Breast epithelium (tissue), 4 donors: ENCODE measurements at regions not wholly inside any gene's neighbourhood (a gene's known extent, or its start where the extent isn't known, plus 50 kb on each side); places are given as distances from the start of the nearest gene placed in this dataset.

Source experiments
- DNase-seq, 2 donors: peaks; one replicate each; pipeline ENCODE4 v3.0.0-alpha.2; 2019; ENCODE audit warnings: low spot score in 2 of 2
- H3K27ac ChIP-seq, 2 donors: fragments of 200-600 bp; sonication (generic) in 1 of 2; one replicate each; pipeline ENCODE4 v1.5.1; 2016 to 2019; ENCODE audit warnings: mild to moderate bottlenecking in 1 of 2
- H3K27me3 ChIP-seq, 2 donors: fragments of 200-600 bp; sonication (generic) in 1 of 2; one replicate each; pipeline versions ENCODE4 v1.5.1 to v1.6.0; 2017 to 2019; ENCODE audit warnings: control low read depth in 1 of 2, mild to moderate bottlenecking in 1 of 2
- H3K36me3 ChIP-seq: fragments of 200-600 bp; one replicate; pipeline ENCODE4 v1.5.1; 2019
- H3K4me1 ChIP-seq, 2 donors: fragments of 200-600 bp; sonication (generic); one replicate each; pipeline ENCODE4 v1.5.1; 2016 to 2019; ENCODE audit warnings: control low read depth in 1 of 2
- H3K4me3 ChIP-seq, 3 donors: fragments of 200-600 bp; sonication (generic); 1 replicate in 2 of 3; 2 replicates in 1 of 3; pipeline ENCODE4 v1.5.1; 2016 to 2019; ENCODE audit warnings: mild to moderate bottlenecking in 3 of 3, moderate library complexity in 2 of 3
- H3K9me3 ChIP-seq, 2 donors: fragments of 200-600 bp; sonication (generic) in 1 of 2; one replicate each; pipeline ENCODE4 v1.5.1; 2016 to 2019; ENCODE audit warnings: control low read depth in 1 of 2
- CTCF ChIP-seq, 3 donors: fragments of 450-650 bp; IDR thresholded peaks; one replicate each; pipeline ENCODE4 v1.5.1; 2016 to 2017; ENCODE audit warnings: antibody characterized with exemption in 3 of 3, mild to moderate bottlenecking in 3 of 3, moderate library complexity in 3 of 3
- POLR2A ChIP-seq: fragments of 450-650 bp; IDR thresholded peaks from one replicate; pipeline ENCODE4 v1.6.1; 2016; ENCODE audit warnings: antibody characterized with exemption, mild to moderate bottlenecking, moderate library complexity
- POLR2AphosphoS5 ChIP-seq, 3 donors: sonication (generic); formaldehyde crosslinking; IDR thresholded peaks; one replicate each; pipeline ENCODE4 v1.6.1; 2017; ENCODE audit warnings: antibody characterized with exemption in 3 of 3
- intact Hi-C: fragments of 100-400 bp; cut with DNase I; formaldehyde crosslinking; loops from one replicate; pipeline ENCODE4 v1.15.1; 2023; ENCODE audit warnings: low total_unique reads

GRCh38 chr4:121479808-121480207 is 99.0 kb upstream of the QRFPR start:
- Histone ChIP-seq H3K36me3 (no peaks in the 10 kb centered on the region), H3K27me3 (no peaks in the 10 kb centered on the region), H3K4me1 (no peaks in the 10 kb centered on the region), H3K9me3 (no peaks in the 10 kb centered on the region), H3K27ac (no peak overlapping the region), H3K4me3 (no peak overlapping the region)
- TF ChIP-seq CTCF (IDR thresholded peaks at IDR 0.05) = no peak
- TF ChIP-seq POLR2A = no peak
- TF ChIP-seq POLR2AphosphoS5 (IDR thresholded peaks at IDR 0.05) = no peak
- intact Hi-C loops = no loop called here
- no peak for DNase-seq

- no peak overlapping the region for H3K27ac ChIP-seq
- DNase-seq = no peak
- no peak overlapping the region for H3K4me3 ChIP-seq
- no peaks in the 10 kb centered on the region for H3K9me3 ChIP-seq
- intact Hi-C loops = no loop called here
- H3K27me3 ChIP-seq = no peaks in the 10 kb centered on the region
- no peaks in the 10 kb centered on the region for H3K4me1 ChIP-seq
- no peaks in the 10 kb centered on the region for H3K36me3 ChIP-seq
- TF ChIP-seq POLR2AphosphoS5 (IDR thresholded peaks at IDR 0.05) (no peak), CTCF (IDR thresholded peaks at IDR 0.05) (no peak), POLR2A (no peak)
Measured at GRCh38 chr4:121477480-121477879, 96.7 kb upstream of the QRFPR start.

- TF ChIP-seq POLR2AphosphoS5 (IDR thresholded peaks at IDR 0.05) (no peak), CTCF (IDR thresholded peaks at IDR 0.05) (no peak), POLR2A (no peak)
- Histone ChIP-seq H3K27me3 (no peaks in the 10 kb centered on the region), H3K4me3 (no peak overlapping the region), H3K36me3 (no peaks in the 10 kb centered on the region), H3K4me1 (no peaks in the 10 kb centered on the region), H3K9me3 (no peaks in the 10 kb centered on the region), H3K27ac (no peak overlapping the region)
- intact Hi-C loops = no loop called here
- DNase-seq = no peak
Measured at GRCh38 chr4:121477079-121477478, 96.3 kb upstream of the QRFPR start.

GRCh38 chr4:121472937-121473721 is 92.3 kb upstream of the QRFPR start:
- intact Hi-C loops = no loop called here
- Histone ChIP-seq H3K9me3 (no peaks in the 10 kb centered on the region), H3K27me3 (no peaks in the 10 kb centered on the region), H3K36me3 (no peaks in the 10 kb centered on the region), H3K27ac (no peak overlapping the region), H3K4me1 (no peaks in the 10 kb centered on the region), H3K4me3 (no peak overlapping the region)
- TF ChIP-seq CTCF (IDR thresholded peaks at IDR 0.05) = no peak
- TF ChIP-seq POLR2AphosphoS5 (IDR thresholded peaks at IDR 0.05) = no peak
- TF ChIP-seq POLR2A = no peak
- no peak for DNase-seq

GRCh38 chr4:121464854-121465253 is 84.0 kb upstream of the QRFPR start:
- intact Hi-C loops = no loop called here

More at GRCh38 chr4:121464854-121465253, 84.0 kb upstream of the QRFPR start:
- H3K4me1 ChIP-seq = no peaks in the 10 kb centered on the region
- no peaks in the 10 kb centered on the region for H3K9me3 ChIP-seq
- no peaks in the 10 kb centered on the region for H3K27me3 ChIP-seq
- H3K36me3 ChIP-seq = no peaks in the 10 kb centered on the region
- H3K4me3 ChIP-seq = no peak overlapping the region
- no peak for DNase-seq
- TF ChIP-seq CTCF (IDR thresholded peaks at IDR 0.05) (no peak), POLR2A (no peak), POLR2AphosphoS5 (IDR thresholded peaks at IDR 0.05) (no peak)
- H3K27ac ChIP-seq = no peak overlapping the region
